H1 (cell line): ENCODE measurements at regions not wholly inside any gene's neighbourhood (a gene's known extent, or its start where the extent isn't known, plus 50 kb on each side); places are given as distances from the start of the nearest gene placed in this dataset.

Experiments used
- ASH2L ChIP-seq: fragments of 200-600, 300-600 bp; sonication (generic); IDR thresholded peaks from one replicate; pipeline ENCODE4 v1.7.1; 2017; ENCODE audit warnings: low read length
- CHD1 ChIP-seq: IDR thresholded peaks from 2 replicates; pipeline ENCODE4 v1.6.1; 2012; ENCODE audit warnings: low read depth, low read length, improper control_type of control experiment
- EZH2 ChIP-seq: fragments of 200-600 bp; sonication (generic); IDR thresholded peaks from 2 replicates; pipeline ENCODE4 v1.7.1; 2012; ENCODE audit warnings: low read depth, mild to moderate bottlenecking, moderate library complexity, low read length, inconsistent platforms; ENCODE audit not compliant: severe bottlenecking
- HDAC2 ChIP-seq, 2 experiments: fragments of 300-600 bp in 1 of 2; sonication (generic) in 1 of 2; IDR thresholded peaks; 2 replicates each; pipeline ENCODE4 v1.6.1; 2011 to 2012; ENCODE audit warnings: low read depth in 2 of 2, low read length in 2 of 2, mild to moderate bottlenecking in 2 of 2, moderate library complexity in 2 of 2, borderline replicate concordance in 1 of 2, inconsistent platforms in 1 of 2
- HDAC6 ChIP-seq: IDR thresholded peaks from one replicate; pipeline ENCODE4 v1.7.1; 2012; ENCODE audit warnings: low read depth, mild to moderate bottlenecking, inconsistent platforms, low read length, moderate library complexity
- SP1 ChIP-seq: IDR thresholded peaks from 2 replicates; pipeline ENCODE4 v1.6.1; 2011; ENCODE audit warnings: low read depth, low read length
- SP2 ChIP-seq: IDR thresholded peaks from 2 replicates; pipeline ENCODE4 v1.6.1; 2012; ENCODE audit warnings: mild to moderate bottlenecking, low read length, inconsistent platforms
- TF ChIP-seq, protein P1 (sequence below): fragments of 300-600 bp; sonication (generic); IDR thresholded peaks from 2 replicates; pipeline ENCODE4 v1.7.1; 2012; ENCODE audit warnings: low read length, moderate library complexity, mild to moderate bottlenecking, inconsistent platforms; ENCODE audit not compliant: insufficient replicate concordance

GRCh38 chr18:11495441-11495840, 114.0 kb upstream of the SLC35G4 start (continued):
- TF ChIP-seq, protein P1, sequence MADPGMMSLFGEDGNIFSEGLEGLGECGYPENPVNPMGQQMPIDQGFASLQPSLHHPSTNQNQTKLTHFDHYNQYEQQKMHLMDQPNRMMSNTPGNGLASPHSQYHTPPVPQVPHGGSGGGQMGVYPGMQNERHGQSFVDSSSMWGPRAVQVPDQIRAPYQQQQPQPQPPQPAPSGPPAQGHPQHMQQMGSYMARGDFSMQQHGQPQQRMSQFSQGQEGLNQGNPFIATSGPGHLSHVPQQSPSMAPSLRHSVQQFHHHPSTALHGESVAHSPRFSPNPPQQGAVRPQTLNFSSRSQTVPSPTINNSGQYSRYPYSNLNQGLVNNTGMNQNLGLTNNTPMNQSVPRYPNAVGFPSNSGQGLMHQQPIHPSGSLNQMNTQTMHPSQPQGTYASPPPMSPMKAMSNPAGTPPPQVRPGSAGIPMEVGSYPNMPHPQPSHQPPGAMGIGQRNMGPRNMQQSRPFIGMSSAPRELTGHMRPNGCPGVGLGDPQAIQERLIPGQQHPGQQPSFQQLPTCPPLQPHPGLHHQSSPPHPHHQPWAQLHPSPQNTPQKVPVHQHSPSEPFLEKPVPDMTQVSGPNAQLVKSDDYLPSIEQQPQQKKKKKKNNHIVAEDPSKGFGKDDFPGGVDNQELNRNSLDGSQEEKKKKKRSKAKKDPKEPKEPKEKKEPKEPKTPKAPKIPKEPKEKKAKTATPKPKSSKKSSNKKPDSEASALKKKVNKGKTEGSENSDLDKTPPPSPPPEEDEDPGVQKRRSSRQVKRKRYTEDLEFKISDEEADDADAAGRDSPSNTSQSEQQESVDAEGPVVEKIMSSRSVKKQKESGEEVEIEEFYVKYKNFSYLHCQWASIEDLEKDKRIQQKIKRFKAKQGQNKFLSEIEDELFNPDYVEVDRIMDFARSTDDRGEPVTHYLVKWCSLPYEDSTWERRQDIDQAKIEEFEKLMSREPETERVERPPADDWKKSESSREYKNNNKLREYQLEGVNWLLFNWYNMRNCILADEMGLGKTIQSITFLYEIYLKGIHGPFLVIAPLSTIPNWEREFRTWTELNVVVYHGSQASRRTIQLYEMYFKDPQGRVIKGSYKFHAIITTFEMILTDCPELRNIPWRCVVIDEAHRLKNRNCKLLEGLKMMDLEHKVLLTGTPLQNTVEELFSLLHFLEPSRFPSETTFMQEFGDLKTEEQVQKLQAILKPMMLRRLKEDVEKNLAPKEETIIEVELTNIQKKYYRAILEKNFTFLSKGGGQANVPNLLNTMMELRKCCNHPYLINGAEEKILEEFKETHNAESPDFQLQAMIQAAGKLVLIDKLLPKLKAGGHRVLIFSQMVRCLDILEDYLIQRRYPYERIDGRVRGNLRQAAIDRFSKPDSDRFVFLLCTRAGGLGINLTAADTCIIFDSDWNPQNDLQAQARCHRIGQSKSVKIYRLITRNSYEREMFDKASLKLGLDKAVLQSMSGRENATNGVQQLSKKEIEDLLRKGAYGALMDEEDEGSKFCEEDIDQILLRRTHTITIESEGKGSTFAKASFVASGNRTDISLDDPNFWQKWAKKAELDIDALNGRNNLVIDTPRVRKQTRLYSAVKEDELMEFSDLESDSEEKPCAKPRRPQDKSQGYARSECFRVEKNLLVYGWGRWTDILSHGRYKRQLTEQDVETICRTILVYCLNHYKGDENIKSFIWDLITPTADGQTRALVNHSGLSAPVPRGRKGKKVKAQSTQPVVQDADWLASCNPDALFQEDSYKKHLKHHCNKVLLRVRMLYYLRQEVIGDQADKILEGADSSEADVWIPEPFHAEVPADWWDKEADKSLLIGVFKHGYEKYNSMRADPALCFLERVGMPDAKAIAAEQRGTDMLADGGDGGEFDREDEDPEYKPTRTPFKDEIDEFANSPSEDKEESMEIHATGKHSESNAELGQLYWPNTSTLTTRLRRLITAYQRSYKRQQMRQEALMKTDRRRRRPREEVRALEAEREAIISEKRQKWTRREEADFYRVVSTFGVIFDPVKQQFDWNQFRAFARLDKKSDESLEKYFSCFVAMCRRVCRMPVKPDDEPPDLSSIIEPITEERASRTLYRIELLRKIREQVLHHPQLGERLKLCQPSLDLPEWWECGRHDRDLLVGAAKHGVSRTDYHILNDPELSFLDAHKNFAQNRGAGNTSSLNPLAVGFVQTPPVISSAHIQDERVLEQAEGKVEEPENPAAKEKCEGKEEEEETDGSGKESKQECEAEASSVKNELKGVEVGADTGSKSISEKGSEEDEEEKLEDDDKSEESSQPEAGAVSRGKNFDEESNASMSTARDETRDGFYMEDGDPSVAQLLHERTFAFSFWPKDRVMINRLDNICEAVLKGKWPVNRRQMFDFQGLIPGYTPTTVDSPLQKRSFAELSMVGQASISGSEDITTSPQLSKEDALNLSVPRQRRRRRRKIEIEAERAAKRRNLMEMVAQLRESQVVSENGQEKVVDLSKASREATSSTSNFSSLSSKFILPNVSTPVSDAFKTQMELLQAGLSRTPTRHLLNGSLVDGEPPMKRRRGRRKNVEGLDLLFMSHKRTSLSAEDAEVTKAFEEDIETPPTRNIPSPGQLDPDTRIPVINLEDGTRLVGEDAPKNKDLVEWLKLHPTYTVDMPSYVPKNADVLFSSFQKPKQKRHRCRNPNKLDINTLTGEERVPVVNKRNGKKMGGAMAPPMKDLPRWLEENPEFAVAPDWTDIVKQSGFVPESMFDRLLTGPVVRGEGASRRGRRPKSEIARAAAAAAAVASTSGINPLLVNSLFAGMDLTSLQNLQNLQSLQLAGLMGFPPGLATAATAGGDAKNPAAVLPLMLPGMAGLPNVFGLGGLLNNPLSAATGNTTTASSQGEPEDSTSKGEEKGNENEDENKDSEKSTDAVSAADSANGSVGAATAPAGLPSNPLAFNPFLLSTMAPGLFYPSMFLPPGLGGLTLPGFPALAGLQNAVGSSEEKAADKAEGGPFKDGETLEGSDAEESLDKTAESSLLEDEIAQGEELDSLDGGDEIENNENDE, result no peak
- TF ChIP-seq SP1, result no peak
- no peak for TF ChIP-seq ASH2L
- TF ChIP-seq HDAC2 (IDR thresholded peaks at IDR 0.05; ENCODE audit: borderline replicate concordance in 1 of 2, low read depth in 2 of 2, low read length in 2 of 2), result no peak
- no peak for TF ChIP-seq SP2
- no peak for TF ChIP-seq EZH2
- no peak for TF ChIP-seq CHD1
- no peak for TF ChIP-seq HDAC6
